ENCODE measurements at regions not wholly inside any gene's neighbourhood (a gene's known extent, or its start where the extent isn't known, plus 50 kb on each side); places are given as distances from the start of the nearest gene placed in this dataset.
"Not testable (repeated sequence)": the region's sequence is repeated elsewhere in the genome, so short reads cannot be mapped to it uniquely, and the experiment has no call there.

DNA sequence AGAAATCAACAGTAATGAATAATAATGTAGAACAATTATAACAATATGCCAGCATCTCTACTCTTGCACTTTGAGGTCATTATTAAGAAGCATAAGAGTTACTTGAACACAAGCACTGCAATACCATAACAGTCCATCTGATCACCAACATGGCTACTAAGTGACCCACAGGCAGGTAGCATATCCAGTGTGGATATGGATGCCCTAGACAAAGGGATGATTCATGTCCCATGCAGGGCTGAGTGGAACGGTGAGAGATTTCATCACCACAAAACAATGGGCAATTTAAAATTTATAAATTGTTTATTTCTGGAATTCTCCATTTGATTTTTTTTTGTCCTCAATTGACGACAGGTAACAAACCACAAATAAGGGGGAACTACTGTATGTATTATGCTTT, 107.7 kb upstream of the TSC22D2 start:
- no peak for DNase-seq

DNA sequence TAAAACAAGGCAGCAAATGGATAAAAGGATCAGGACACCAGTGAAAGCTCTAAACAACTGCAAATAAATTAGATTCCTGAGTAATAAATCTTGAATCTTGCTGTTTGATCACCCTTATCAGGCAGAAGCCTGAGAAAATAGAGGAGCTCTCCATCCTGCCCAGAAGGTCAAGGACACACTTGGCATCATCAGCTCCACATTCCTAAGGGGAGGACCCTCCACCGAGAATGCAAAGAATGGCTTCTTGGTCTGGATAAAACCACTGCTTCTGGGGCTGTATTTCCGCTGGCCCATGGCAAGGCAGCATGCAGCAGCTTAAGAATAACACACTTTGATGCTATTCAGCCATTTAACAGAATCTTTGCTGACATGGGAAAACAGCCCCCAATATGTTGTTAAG, 108.9 kb upstream of the TSC22D2 start:
- DNase-seq = no peak

DNA sequence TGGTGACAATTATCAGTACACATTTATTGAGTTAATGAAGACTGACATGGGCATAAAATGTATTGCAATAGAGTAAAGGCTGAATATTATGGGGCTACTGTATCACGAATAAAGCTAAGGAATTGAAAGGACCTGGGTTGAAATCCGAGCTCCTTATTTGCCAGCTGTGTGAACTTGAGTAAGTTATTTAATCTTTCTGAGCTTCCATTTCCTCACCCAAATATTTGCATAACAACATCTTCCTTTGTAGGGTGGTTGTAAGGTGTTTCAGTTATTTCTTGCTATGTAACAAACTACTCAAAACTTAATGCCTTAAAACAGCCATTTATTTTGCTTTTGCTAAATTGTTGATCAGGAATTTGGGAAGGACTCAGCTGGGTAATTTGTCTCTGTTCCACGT, 111.1 kb upstream of the TSC22D2 start:
- no peak for DNase-seq

DNA sequence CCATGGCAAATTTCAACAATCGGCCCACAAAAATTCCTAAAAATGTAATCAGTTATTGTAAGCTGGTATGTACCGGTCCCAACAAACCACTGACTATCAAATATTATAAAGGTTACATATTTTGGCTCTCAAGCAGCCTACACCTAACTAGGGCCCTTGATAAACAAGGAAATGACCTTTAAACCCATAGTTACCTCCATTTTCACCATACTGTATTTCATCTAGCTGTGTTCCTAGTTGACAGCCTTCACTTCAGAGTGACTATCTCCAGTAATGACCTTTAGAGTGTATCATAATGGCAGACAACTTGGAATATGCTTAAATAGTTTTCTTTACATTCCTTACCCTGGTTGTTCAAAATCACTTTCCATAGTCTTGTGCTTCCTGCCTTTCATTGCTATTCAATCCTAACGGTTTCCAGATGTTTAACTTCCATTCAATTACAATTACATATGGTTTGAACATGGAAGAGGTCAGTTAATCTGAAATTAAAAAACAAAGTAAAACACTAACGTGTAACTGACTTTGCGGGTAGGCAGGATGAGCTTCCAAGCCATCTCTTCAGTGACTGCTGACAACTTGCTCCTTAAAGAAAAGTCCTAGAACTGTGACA, 111.9 kb upstream of the TSC22D2 start:
- DNase-seq = no peak

DNA sequence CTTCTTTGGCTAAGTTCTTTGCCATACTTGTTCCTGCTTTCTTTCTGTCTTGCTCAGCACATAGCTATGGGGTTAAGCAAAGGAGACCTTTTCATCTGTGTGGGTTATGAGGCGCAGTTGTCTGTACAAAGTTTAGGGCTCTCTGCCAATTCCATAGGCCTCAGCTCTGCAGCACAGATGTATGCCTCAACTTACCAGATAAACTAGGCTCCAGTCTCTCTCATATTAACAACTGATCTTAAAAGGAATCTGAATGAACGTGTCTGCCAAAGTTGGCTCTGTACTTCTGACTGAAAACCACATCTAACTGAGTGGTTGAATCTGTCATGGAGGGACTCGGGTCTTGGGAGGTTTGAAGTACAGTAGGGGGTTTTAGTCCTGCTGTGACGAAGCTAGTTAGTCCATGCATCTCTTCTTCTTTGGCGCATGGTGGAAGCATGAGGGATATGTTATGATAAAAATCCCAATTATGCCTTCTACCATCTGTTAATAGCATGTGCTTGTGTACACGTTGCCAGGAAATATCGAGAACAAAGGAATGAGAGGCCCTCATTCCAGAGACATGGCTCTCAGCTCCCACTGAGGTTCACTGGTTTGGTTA, 114.6 kb upstream of the TSC22D2 start:
- DNase-seq = no peak

DNA sequence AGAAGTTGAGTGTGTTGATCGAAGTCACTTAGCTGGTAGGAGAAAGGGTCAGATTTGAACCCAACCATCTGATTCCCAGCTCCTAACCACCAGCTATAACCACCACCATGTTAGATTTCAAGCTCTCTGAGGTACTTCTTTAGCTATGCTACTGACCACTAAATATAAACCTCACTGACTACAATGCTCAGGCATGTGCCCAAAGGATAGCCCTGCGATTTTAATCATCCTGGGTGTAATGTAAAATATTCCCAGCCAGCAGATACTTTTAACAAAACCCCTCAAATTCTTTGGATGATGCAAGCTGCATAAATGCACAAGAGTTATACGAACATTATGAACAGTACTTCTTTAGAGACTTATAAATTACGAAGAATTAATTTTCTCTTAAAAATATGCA, 115.2 kb upstream of the TSC22D2 start:
- no peak for DNase-seq

DNA sequence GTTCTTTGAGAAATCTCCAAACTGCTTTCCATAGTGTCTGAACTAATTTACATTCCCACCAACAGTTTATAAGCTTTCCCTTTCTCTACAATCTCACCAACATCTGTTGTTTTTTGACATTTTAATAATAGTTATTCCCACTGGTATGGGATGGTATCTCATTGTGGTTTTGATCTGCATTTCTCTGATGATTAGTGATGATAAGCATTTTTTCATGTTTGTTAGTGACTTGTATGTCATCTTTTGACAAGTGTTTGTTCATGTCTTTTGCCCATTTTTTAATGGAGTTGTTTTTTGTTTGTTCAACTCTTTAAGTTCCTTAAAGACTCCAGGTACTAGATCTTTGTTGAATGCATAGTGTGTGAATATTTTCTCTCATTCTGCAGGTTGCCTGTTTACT, 116.6 kb upstream of the TSC22D2 start:
- DNase-seq = no peak

DNA sequence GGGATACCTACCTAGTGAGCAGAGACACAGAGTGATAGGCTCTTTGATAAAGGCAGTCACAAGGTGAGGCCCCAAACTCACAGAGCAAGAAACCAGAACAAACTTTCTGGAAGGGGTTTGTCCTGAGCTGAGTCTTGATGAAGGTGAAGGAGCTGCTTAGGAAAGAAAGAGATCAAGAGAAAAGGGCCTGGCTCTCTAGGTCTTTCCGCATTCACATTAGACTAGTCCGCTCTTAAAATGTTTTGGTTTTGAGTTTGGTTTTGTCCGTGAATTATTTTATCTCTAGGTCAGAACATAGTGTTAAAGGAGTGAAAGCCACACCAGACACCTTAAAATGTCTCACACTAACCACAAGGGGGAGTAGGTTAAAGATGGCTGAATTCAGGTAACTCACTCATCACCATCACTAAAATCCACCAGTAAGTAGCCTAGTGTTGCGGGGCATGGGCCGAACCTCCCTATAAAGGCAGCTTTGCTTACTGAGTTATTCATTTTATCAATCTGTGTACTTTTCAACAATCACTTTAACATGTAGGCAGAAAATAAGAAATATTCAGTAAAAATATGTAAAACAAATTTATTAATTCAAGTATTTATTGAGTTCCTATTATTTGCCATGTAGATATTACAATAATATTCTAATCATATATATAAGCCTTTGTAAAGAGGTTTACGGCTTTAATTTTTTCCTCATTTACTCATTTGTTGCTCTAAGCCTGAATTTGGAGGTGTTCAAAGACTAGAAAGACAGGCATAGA, 121.5 kb upstream of the TSC22D2 start:
- DNase-seq = no peak

DNA sequence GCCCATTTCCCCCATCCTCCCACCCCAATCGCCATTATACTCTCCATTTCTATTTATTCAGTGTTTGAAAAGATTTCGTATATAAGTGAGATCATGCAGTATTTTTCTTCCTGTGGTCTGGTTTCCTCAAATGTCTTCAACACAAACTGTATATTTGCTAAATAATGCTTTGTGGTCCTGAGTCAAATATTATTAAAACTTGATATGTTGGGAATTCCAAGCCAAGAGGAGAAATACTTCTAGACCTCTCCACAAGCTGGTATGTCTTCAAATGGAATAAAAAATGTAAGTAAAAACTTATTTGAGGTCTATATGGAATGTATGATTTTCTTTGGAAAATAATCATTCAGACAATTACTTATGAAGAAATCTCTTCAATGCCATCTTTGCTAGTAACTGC, 122.5 kb upstream of the TSC22D2 start:
- DNase-seq = no peak

DNA sequence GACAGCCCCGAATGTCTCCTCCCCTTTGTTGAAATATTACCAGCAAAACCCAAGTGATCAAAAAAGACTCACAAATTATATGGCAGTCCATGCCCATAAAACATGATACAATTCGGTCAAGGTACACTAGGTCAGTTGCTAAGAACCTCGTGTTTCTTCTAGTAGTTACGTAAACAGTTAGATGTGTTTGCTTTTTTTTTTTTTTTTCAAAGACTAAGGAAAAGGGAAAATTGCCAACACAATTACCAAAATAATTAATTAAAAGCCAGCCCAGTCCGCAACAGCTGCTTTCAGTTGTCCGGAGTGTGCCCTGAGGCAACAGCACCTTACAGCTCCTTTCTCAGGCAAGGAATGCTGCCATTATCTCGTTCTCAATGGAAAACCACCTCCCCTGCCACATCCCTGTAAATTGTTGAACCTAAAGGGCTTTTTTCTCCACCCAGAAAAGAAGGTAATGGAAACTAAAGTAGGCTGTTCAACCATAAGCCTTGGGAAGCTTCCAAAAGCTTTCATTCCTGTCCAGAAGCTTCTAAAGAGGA, 129.2 kb upstream of the TSC22D2 start:
- DNase-seq = no peak

DNA sequence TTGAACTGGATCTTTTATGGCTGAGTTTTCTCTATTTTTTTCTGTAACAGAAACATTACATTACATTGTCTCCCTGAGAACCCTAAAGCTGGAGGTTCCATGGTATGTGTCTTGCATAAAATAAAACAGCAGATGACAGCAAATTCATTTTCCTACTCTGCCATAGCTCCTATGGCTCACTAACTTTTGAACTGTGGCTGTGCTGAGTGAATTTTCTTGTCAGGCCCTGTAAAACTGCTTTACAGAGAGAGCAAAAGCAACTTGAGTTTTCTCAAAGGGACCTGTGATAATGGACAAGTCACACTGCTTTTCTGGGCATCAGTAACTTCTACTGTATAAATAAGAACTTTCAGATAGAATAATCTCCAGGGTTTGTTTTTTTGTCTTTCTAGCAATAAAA, 129.9 kb upstream of the TSC22D2 start:
- DNase-seq = no peak

DNA sequence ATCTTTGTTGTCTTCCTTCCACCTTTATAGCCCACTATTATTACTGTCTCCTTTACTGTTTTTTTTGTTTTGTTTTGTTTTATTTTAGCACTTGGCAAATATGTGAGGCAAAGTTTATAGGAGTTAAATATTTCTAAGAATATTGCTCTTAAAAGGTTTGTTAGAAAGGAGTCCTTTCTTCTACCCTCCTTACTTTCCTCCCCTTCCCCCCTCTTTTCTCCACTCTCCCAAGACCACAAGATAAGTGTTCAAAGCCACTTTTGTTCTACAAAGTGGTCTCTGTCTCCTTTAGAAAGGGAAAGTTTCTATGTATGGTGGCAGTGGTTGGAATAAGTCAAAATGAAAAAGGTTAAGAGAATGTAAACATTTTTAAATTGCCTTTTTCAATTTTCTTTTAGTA, 130.7 kb upstream of the TSC22D2 start:
- DNase-seq = no peak

DNA sequence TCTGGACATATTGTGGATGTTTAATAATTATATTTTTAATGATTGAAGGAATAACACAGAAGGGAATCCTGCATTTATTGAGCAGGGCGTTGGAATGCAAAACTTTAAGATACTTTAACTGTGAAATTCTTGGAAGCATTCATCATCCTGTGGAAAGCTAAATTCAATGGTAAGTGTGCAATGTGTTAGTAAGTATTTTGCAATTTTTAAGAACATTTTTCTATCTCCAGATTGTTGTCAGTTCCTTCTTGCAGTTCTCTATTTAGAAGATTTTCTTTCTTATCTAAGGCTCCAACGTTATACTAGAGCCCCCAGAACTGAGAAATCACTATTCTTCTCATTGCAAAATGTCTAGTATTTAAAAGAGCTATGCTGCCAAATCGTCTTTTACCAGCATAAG, 132.2 kb upstream of the TSC22D2 start:
- DNase-seq = no peak

DNA sequence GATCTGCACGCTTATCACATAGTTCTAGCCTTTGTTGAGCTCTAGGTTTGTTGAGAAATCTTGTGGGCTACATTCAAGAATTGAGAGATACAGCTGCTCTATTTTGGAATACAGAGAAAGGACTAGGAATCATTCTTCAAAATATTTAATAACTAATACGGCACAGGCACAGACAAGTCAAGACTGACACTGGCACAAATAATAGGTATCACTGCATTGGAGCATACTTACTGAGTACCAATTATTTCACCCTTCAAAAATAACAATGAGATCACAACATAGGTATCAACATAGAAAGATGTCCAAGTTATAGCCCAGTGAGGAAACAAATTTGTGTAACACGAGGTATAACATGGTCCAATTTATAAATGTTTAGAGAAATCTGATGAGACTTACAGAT, 133.7 kb upstream of the TSC22D2 start:
- no peak for DNase-seq

DNA sequence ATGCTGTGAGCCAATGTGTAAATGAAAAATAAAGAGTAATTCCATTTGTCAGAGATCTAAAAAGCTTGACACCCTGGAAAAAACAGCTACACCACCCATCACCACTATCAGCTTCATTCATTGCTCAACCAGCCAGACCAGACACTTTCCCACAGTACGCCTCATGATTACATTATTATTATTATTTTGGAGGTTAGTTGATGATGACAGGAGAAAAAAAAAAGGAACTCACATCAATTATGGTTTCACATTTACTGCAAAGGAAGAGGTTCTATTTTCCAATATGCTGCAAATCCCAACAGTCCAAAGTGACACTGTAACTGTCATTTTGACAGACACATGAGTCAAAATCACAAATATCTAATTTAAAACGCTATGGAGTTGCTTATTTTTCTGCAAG, 134.7 kb upstream of the TSC22D2 start:
- no peak for DNase-seq

DNA sequence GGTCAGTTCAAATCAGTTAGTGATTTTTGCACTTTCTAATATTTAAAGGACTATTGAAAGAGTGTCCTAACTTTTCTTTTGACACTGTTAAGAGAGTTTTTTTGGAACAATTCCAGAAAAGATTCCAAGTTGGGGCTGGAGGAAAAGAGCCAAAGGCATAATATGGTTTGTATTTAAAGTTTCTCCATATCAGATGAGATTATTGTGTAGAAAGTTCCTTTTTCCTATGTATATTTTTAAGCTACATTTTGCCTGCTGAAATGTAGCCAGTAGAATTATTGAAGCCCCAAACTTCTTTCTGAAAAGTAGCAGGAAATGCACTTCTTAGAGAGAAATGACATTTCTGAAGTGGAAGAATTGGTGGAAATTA, 136.5 kb upstream of the TSC22D2 start:
- no peak for DNase-seq

DNA sequence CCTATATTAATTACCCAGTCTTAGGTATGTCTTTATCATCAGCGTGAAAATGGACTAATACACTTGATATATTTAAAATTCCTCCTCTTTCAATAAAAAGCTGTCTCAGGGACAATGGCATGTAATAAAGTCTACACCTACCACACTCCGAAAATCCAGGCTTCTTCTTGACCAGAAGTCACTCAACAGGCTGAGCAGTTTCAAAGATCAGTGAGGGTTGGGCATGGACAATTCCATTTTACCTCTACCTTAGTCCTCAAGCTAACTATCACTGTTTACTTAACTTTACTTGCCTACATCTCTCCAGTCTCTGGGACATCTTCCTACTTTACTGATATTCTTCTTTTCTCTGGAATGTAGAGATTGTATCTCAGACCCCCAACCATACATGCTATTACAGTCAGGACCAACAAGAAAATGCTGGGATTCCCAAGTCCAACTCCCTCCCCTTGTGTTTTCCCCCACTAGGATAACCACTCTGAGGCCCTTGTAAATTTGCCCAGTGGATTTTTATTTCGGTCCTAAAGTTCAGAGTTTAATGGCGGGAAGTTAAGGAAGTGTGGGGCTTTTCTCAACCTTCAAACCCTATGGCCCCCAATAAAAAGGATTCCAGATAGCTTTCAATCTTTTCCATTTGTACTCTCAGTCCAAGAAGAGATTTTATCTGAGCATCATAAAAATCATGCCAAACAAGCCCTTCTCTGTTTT, 137.1 kb upstream of the TSC22D2 start:
- DNase-seq = no peak

DNA sequence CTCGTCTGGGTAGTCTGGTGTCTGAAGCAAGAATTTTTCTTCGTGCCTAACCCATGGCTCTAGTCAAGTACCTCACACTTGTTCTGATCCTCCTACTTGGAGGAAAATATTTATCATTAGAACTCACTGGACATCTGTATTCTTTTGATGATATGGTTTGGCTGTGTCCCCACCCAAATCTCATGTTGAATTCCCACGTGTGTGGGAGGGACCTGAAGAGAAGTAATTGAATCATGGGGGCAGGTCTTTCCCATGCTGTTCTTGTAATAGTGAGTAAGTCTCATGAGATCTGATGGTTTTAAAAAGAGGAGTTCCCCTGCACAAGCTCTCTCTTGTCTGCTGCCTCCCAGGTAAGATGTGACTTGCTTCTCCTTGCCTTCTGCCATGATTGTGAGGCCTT, 137.7 kb upstream of the TSC22D2 start:
- not testable (repeated sequence) for DNase-seq

DNA sequence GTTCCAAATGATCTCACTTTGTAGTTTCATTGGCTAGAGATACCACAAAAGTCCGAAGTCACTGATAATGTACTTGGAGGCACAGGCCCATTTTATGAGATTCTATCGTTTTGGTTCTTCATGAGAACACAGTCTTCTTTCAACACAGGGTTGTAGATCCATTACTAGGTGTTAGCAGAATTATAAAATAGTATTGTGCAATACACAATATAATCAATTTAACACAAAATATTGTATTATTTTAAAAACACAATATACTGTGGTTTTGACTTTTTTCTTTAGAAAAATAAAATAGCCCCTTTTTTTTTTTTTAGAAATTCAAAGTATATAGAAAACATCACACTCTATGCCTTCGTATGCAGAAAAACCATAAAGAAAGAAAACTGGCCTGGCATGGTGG, 138.6 kb upstream of the TSC22D2 start:
- DNase-seq = no peak

DNA sequence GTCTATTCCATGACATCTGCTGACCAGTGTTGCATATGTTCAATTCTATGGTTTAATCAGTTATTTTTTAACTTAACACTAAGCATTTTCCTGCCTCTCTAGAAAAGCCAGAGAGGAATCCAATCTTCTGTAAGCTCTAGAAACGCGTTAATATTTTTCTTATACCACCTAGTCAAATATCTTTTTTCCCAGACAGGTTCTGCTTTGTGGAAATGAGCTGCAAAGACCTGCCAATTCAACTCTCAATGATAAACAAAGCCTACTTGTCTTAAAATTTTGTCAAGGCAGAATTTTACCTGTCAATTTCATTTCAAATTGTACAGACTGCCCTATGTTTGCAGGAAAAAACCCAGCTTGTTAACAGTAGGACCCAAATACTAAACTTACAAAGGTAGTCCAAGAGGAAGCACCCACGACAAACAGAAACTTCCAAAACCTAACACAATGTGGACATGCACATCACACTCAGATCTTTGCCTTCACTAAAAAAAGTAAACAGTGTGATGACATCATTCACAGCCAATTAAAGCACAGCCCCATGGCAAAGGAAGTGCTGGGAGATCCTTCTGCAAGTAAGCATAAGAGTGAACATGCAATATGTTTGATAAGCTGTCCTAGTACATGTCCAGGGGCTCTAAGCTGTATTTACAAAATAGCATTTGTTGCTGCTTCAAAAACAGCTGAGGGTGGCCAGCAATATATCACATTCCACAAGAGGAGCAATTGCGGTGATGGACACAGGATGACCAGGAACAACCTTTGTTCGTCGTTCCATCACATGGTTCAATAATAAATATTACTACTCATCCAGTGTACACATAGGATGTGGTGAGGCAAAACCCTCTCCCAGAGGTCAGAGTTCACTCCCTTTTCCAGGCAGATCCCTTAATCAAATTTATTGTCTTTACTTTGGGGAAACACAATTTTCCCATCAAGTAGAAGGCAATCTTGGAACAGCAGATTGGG, 139.4 kb upstream of the TSC22D2 start:
- no peak for DNase-seq

DNA sequence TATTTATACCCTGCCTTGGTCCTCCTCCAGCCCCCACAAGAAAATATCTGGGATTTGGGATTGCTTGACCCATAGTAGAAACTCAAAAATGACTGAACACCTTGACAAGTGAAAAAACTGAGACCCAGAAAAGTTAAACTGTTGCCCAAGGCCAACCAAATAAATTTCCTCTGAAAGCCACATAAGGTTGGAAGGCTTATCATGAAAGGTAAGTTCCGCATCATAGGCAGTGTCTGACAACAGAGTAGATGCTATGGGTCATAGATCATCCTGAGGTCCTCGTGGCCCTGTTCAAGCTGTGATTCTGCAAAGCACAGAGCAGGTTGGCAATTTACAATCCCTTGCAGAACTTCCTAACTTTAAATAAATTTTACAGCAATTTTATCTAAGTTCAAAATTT, 140.8 kb upstream of the TSC22D2 start:
- DNase-seq = no peak

DNA sequence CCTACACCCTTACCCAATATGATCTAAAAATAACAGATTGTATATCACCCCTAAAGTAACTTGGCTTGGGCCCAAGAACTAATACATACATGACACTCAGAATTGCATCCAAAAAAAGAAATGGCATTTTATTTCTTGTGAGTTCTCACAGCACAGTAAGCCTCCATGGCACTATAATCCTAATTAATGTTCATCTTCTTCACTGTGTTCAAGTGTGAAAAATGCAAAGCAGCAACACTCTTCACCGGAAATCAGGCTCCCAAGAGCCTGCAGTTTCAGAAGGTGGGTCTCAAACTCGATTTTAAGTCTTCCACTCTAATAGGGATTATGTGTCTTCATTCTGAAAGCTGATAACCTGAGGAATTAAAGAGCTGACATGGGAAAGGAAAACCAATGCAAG, 142.8 kb upstream of the TSC22D2 start:
- no peak for DNase-seq
